CD4-positive, alpha-beta memory T cell (primary cell): ENCODE measurements at regions not wholly inside any gene's neighbourhood (a gene's known extent, or its start where the extent isn't known, plus 50 kb on each side); places are given as distances from the start of the nearest gene placed in this dataset.

ENCODE experiments used
- CTCF ChIA-PET: fragments of 350-600 bp; sonication (Branson Sonifier 250); formaldehyde crosslinking; loops from one replicate; lab custom pipeline; 2021; ENCODE audit warnings: inconsistent platforms; ENCODE audit not compliant: partially characterized antibody; lab: Charles Lee
- POLR2A ChIA-PET: fragments of 350-600 bp; sonication (Branson Sonifier 250); formaldehyde crosslinking; loops from one replicate; lab custom pipeline; 2021; ENCODE audit not compliant: partially characterized antibody; lab: Charles Lee
- DNase-seq, 5 donors: peaks; one replicate each; pipeline versions ENCODE4 v3.0.0 to v3.0.0-alpha.2; 2020 to 2022; ENCODE audit warnings: mixed read lengths in 1 of 5
- H3K27ac ChIP-seq: one replicate; pipeline ENCODE4 v1.7.0; 2013; ENCODE audit warnings: low read depth, low read length
- H3K27me3 ChIP-seq: 2 replicates; pipeline ENCODE4 v1.7.0; 2013; ENCODE audit warnings: mild to moderate bottlenecking, low read length, moderate library complexity; ENCODE audit not compliant: insufficient read depth
- H3K36me3 ChIP-seq: 2 replicates; pipeline ENCODE4 v1.7.0; 2013; ENCODE audit warnings: mild to moderate bottlenecking, low read length, moderate library complexity; ENCODE audit not compliant: insufficient read depth
- H3K4me1 ChIP-seq: 2 replicates; pipeline ENCODE4 v1.7.0; 2013; ENCODE audit warnings: mild to moderate bottlenecking, low read length, moderate library complexity; ENCODE audit not compliant: insufficient read depth
- H3K4me3 ChIP-seq, 2 donors: one replicate each; pipeline ENCODE4 v1.7.0; 2013; ENCODE audit warnings: low read length in 2 of 2, mild to moderate bottlenecking in 1 of 2
- H3K9me3 ChIP-seq, 2 donors: one replicate each; pipeline ENCODE4 v1.7.0; 2013; ENCODE audit warnings: low read length in 2 of 2, control low read depth in 1 of 2; ENCODE audit not compliant: control insufficient read depth in 1 of 2
- H3K27ac Mint-ChIP-seq, 7 donors: one replicate each; pipeline ENCODE4 v1.8.0; 2020 to 2021; ENCODE audit warnings: mixed read lengths in 7 of 7, mild to moderate bottlenecking in 6 of 7, inconsistent platforms in 3 of 7, moderate library complexity in 3 of 7
- H3K27me3 Mint-ChIP-seq, 2 donors: one replicate each; pipeline ENCODE4 v1.8.0; 2020 to 2021; ENCODE audit warnings: mixed read lengths in 2 of 2
- H3K36me3 Mint-ChIP-seq, 2 donors: one replicate each; pipeline ENCODE4 v1.8.0; 2020 to 2021; ENCODE audit warnings: mixed read lengths in 2 of 2, inconsistent platforms in 1 of 2, mild to moderate bottlenecking in 1 of 2
- H3K4me1 Mint-ChIP-seq, 4 donors: one replicate each; pipeline ENCODE4 v1.8.0; 2020 to 2021; ENCODE audit warnings: mixed read lengths in 4 of 4, mild to moderate bottlenecking in 1 of 4
- H3K4me3 Mint-ChIP-seq, 8 donors: one replicate each; pipeline ENCODE4 v1.8.0; 2020 to 2021; ENCODE audit warnings: mixed read lengths in 8 of 8, mild to moderate bottlenecking in 7 of 8, moderate library complexity in 6 of 8, inconsistent platforms in 3 of 8
- H3K9me3 Mint-ChIP-seq, 8 donors: one replicate each; pipeline ENCODE4 v1.8.0; 2020 to 2021; ENCODE audit warnings: mixed read lengths in 8 of 8, mild to moderate bottlenecking in 5 of 8, inconsistent platforms in 3 of 8, moderate library complexity in 1 of 8
- intact Hi-C: fragments of 100-400 bp; cut with micrococcal nuclease; formaldehyde crosslinking; loops from one replicate; pipeline ENCODE4 v1.15.1; 2023

GRCh38 chr9:75728391-75728790 is 162.1 kb upstream of the PCSK5 start:
- H3K27ac ChIP-seq, result no peak overlapping the region
- no peaks in the 10 kb centered on the region for H3K27me3 ChIP-seq
- Mint-ChIP-seq H3K4me3 (no peak overlapping the region), H3K27me3 (peaks cover 0 to 4% of the 10 kb centered on the region in 2 donors), H3K4me1 (no peaks in the 10 kb centered on the region), H3K27ac (no peak overlapping the region), H3K36me3 (no peaks in the 10 kb centered on the region), H3K9me3 (peaks cover 0 to 6% (median 1%) of the 10 kb centered on the region in 8 donors)
- no peak overlapping the region for H3K4me3 ChIP-seq
- H3K36me3 ChIP-seq, result no peaks in the 10 kb centered on the region
- no peaks in the 10 kb centered on the region for H3K9me3 ChIP-seq
- H3K4me1 ChIP-seq, result no peaks in the 10 kb centered on the region
- CTCF ChIA-PET, result no interaction called here
- DNase-seq, result no peak
- intact Hi-C loops, result no loop called here
- POLR2A ChIA-PET, result no interaction called here

- POLR2A ChIA-PET, result no interaction called here
Measured at GRCh38 chr9:75734802-75735201, 155.7 kb upstream of the PCSK5 start.

GRCh38 chr9:75739884-75740611 is 150.4 kb upstream of the PCSK5 start:
- CTCF ChIA-PET, result no interaction called here

More at GRCh38 chr9:75734802-75735201, 155.7 kb upstream of the PCSK5 start:
- H3K36me3 Mint-ChIP-seq, result no peaks in the 10 kb centered on the region
- CTCF ChIA-PET, result no interaction called here
- no peaks in the 10 kb centered on the region for H3K4me1 Mint-ChIP-seq
- Histone ChIP-seq H3K27me3 (no peaks in the 10 kb centered on the region), H3K4me1 (no peaks in the 10 kb centered on the region), H3K27ac (no peak overlapping the region), H3K36me3 (no peaks in the 10 kb centered on the region), H3K9me3 (no peaks in the 10 kb centered on the region), H3K4me3 (no peak overlapping the region)
- no peak overlapping the region for H3K4me3 Mint-ChIP-seq
- intact Hi-C loops, result no loop called here
- DNase-seq, result no peak
- peaks cover 0 to 5% (median 0%) of the 10 kb centered on the region in 8 donors for H3K9me3 Mint-ChIP-seq
- H3K27ac Mint-ChIP-seq, result no peak overlapping the region
- H3K27me3 Mint-ChIP-seq, result no peaks in the 10 kb centered on the region

GRCh38 chr9:75743855-75744254 is 146.6 kb upstream of the PCSK5 start:
- H3K27ac ChIP-seq, result no peak overlapping the region
- H3K27ac Mint-ChIP-seq, result no peak overlapping the region

More at GRCh38 chr9:75739884-75740611, 150.4 kb upstream of the PCSK5 start:
- peaks cover 2 to 4% of the 10 kb centered on the region in 2 donors for H3K27me3 Mint-ChIP-seq
- no peak overlapping the region for H3K4me3 ChIP-seq
- H3K27ac Mint-ChIP-seq, result no peak overlapping the region
- POLR2A ChIA-PET, result no interaction called here
- no peaks in the 10 kb centered on the region for H3K27me3 ChIP-seq
- H3K4me1 Mint-ChIP-seq, result no peaks in the 10 kb centered on the region
- no peaks in the 10 kb centered on the region for H3K36me3 Mint-ChIP-seq
- H3K9me3 Mint-ChIP-seq, result peaks cover 0 to 8% (median 0%) of the 10 kb centered on the region in 8 donors
- no peaks in the 10 kb centered on the region for H3K36me3 ChIP-seq
- no peak overlapping the region for H3K27ac ChIP-seq
- no peaks in the 10 kb centered on the region for H3K9me3 ChIP-seq
- DNase-seq, result no peak
- intact Hi-C loops, result no loop called here
- H3K4me1 ChIP-seq, result no peaks in the 10 kb centered on the region
- no peak overlapping the region for H3K4me3 Mint-ChIP-seq

GRCh38 chr9:75754080-75754479 is 136.4 kb upstream of the PCSK5 start:
- no peak for DNase-seq
- Mint-ChIP-seq H3K36me3 (no peaks in the 10 kb centered on the region), H3K9me3 (peaks cover 0 to 4% (median 0%) of the 10 kb centered on the region in 8 donors), H3K27ac (no peak overlapping the region), H3K4me3 (no peak overlapping the region), H3K4me1 (no peaks in the 10 kb centered on the region), H3K27me3 (no peaks in the 10 kb centered on the region)
- Histone ChIP-seq H3K27me3 (no peaks in the 10 kb centered on the region), H3K4me1 (no peaks in the 10 kb centered on the region), H3K9me3 (no peaks in the 10 kb centered on the region), H3K27ac (no peak overlapping the region), H3K4me3 (no peak overlapping the region), H3K36me3 (no peaks in the 10 kb centered on the region)
- ChIA-PET CTCF (no interaction called here), POLR2A (no interaction called here)
- intact Hi-C loops, result no loop called here

More at GRCh38 chr9:75743855-75744254, 146.6 kb upstream of the PCSK5 start:
- Histone ChIP-seq H3K9me3 (no peaks in the 10 kb centered on the region), H3K4me3 (no peak overlapping the region), H3K27me3 (no peaks in the 10 kb centered on the region), H3K4me1 (no peaks in the 10 kb centered on the region), H3K36me3 (no peaks in the 10 kb centered on the region)
- Mint-ChIP-seq H3K4me1 (no peaks in the 10 kb centered on the region), H3K9me3 (peaks cover 0 to 8% (median 0%) of the 10 kb centered on the region in 8 donors), H3K4me3 (no peak overlapping the region), H3K27me3 (peaks cover 4% of the 10 kb centered on the region in 2 donors), H3K36me3 (no peaks in the 10 kb centered on the region)
- ChIA-PET CTCF (no interaction called here), POLR2A (no interaction called here)
- intact Hi-C loops, result no loop called here
- DNase-seq, result no peak

GRCh38 chr9:75775166-75775565 is 115.3 kb upstream of the PCSK5 start:
- H3K9me3 Mint-ChIP-seq, result peaks cover 0 to 9% (median 3%) of the 10 kb centered on the region in 8 donors
- intact Hi-C loops, result no loop called here

GRCh38 chr9:75775966-75776691 is 114.3 kb upstream of the PCSK5 start:
- Histone ChIP-seq H3K9me3 (no peaks in the 10 kb centered on the region), H3K4me3 (no peak overlapping the region), H3K4me1 (no peaks in the 10 kb centered on the region), H3K27ac (no peak overlapping the region), H3K27me3 (no peaks in the 10 kb centered on the region), H3K36me3 (no peaks in the 10 kb centered on the region)
- intact Hi-C loops, result no loop called here
- no peak for DNase-seq
- H3K27me3 Mint-ChIP-seq, result peaks cover 0 to 3% of the 10 kb centered on the region in 2 donors
- H3K36me3 Mint-ChIP-seq, result no peaks in the 10 kb centered on the region
- no peaks in the 10 kb centered on the region for H3K4me1 Mint-ChIP-seq
- H3K9me3 Mint-ChIP-seq, result peaks cover 0 to 4% (median 1%) of the 10 kb centered on the region in 8 donors
- ChIA-PET POLR2A (interaction anchor here (0.6 kb wide), 1 partner anchor 93 kb away, joined by 3 read pairs; no protein-coding TSS in a partner anchor), CTCF (no interaction called here)
- H3K4me3 Mint-ChIP-seq, result no peak overlapping the region
- H3K27ac Mint-ChIP-seq, result no peak overlapping the region

More at GRCh38 chr9:75775166-75775565, 115.3 kb upstream of the PCSK5 start:
- peaks cover 0 to 4% of the 10 kb centered on the region in 2 donors for H3K27me3 Mint-ChIP-seq
- no peaks in the 10 kb centered on the region for H3K4me1 Mint-ChIP-seq
- DNase-seq, result no peak
- no peaks in the 10 kb centered on the region for H3K27me3 ChIP-seq
- ChIA-PET CTCF (no interaction called here), POLR2A (no interaction called here)
- no peaks in the 10 kb centered on the region for H3K36me3 Mint-ChIP-seq
- no peak overlapping the region for H3K27ac ChIP-seq
- no peak overlapping the region for H3K27ac Mint-ChIP-seq
- H3K36me3 ChIP-seq, result no peaks in the 10 kb centered on the region
- no peaks in the 10 kb centered on the region for H3K4me1 ChIP-seq
- H3K4me3 ChIP-seq, result no peak overlapping the region
- no peaks in the 10 kb centered on the region for H3K9me3 ChIP-seq
- H3K4me3 Mint-ChIP-seq, result no peak overlapping the region
